OCI-LY3 (cell line): ENCODE measurements at regions not wholly inside any gene's neighbourhood (a gene's known extent, or its start where the extent isn't known, plus 50 kb on each side); places are given as distances from the start of the nearest gene placed in this dataset.
"Not testable (repeated sequence)": the region's sequence is repeated elsewhere in the genome, so short reads cannot be mapped to it uniquely, and the experiment has no call there.

ENCODE experiments used
- EZH2phosphoT487 ChIP-seq: fragments of 200-600 bp; shearing (Covaris generic); IDR thresholded peaks from 2 replicates; pipeline ENCODE4 v1.6.1; 2018; ENCODE audit warnings: antibody characterized with exemption, mixed run types, low read depth
- TF ChIP-seq, protein P1 (sequence below): fragments of 200-600, 300-600 bp; sonication (generic); IDR thresholded peaks from 2 replicates; pipeline ENCODE4 v1.5.1; 2014; ENCODE audit warnings: antibody characterized with exemption, low read length, low read depth

DNA sequence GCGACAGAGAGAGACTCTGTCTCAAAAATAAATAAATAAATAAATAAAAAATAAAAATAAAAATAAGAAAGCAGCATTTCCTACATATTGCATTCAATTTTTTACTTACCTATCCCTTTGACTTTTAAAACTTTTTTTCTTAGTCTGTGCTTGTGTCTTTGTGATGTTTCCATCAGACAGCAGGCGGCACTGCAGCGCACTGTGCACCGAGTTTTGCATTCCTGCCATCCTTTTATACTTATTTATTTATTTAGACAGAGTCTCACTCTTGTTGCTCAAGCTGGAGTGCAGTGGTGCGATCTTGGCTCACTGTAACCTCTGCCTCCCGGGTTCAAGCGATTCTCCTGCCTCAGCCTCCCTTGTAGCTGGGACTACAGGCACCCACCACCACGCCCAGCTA lies 203.9 kb downstream of the SPATA31A1 start:
- TF ChIP-seq, protein P1, sequence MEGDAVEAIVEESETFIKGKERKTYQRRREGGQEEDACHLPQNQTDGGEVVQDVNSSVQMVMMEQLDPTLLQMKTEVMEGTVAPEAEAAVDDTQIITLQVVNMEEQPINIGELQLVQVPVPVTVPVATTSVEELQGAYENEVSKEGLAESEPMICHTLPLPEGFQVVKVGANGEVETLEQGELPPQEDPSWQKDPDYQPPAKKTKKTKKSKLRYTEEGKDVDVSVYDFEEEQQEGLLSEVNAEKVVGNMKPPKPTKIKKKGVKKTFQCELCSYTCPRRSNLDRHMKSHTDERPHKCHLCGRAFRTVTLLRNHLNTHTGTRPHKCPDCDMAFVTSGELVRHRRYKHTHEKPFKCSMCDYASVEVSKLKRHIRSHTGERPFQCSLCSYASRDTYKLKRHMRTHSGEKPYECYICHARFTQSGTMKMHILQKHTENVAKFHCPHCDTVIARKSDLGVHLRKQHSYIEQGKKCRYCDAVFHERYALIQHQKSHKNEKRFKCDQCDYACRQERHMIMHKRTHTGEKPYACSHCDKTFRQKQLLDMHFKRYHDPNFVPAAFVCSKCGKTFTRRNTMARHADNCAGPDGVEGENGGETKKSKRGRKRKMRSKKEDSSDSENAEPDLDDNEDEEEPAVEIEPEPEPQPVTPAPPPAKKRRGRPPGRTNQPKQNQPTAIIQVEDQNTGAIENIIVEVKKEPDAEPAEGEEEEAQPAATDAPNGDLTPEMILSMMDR = peak; percentile 11
- not testable (repeated sequence) for TF ChIP-seq EZH2phosphoT487
